Heart left ventricle (tissue), 13 donors: ENCODE measurements at regions not wholly inside any gene's neighbourhood (a gene's known extent, or its start where the extent isn't known, plus 50 kb on each side); places are given as distances from the start of the nearest gene placed in this dataset.

ENCODE experiments used
- CTCF ChIP-seq, 12 donors: fragments of 200-600 bp; sonication (generic) in 4 of 12; IDR thresholded peaks; one replicate each; pipeline versions ENCODE4 v1.5.0 to v1.8.0; 2018 to 2022; ENCODE audit warnings: antibody characterized with exemption in 12 of 12, mild to moderate bottlenecking in 5 of 12
- POLR2A ChIP-seq, 2 donors: fragments of 450-650 bp; IDR thresholded peaks; one replicate each; pipeline ENCODE4 v1.6.1; 2017; ENCODE audit warnings: antibody characterized with exemption in 2 of 2, mild to moderate bottlenecking in 2 of 2, moderate library complexity in 2 of 2
- donor health status: ischemic (EF 13 %, LVEDD 7.1; RV severe dilation, severe dysfunction).
- donor health status: DM: no; HTN: yes; CAD: no.
- donor health status: DM: no; HTN: no; CAD: no.
- donor health status: ischemic (EF 25% LVEDD 6.9; RV normal size, moderate dysfunction).
- donor health status: ischemic (EF 25% LVEDD 5.7; RV mildly dilated, moderate dysfunction).
- donor health status: ischemic (EF 35%, LVEDD 5.7; RV mildly dilated, moderate dysfunction).
- donor health status: nonischemic (EF 11% LVEDD 7.7; RV severe dilation, severe dysfunction).
- donor health status: DM: yes; HTN: yes; CAD: no.
- donor health status: PGD.
- donor health status: ischemic (EF 29% LVEDD 5.4; RV normal size, mild dysfunction).
- donor health status: nonischemic (EF 23%, LVEDD 6.1; RV moderate dilation, normal function).

- TF ChIP-seq CTCF (IDR thresholded peaks at IDR 0.05) (no peak), POLR2A (IDR thresholded peaks at IDR 0.05) (no peak)
These were observed 119.4 kb upstream of the PLEKHA5 start for GRCh38 chr12:19010087-19010486.
